SK-N-MC (cell line): ENCODE measurements at regions not wholly inside any gene's neighbourhood (a gene's known extent, or its start where the extent isn't known, plus 50 kb on each side); places are given as distances from the start of the nearest gene placed in this dataset.

Experiments
- EZH2 ChIP-seq: fragments of 200-600 bp; sonication (generic); IDR thresholded peaks from one replicate; pipeline ENCODE4 v1.6.1; 2017; ENCODE audit warnings: antibody characterized with exemption
- POLR2AphosphoS5 ChIP-seq: IDR thresholded peaks from 2 replicates; pipeline ENCODE4 v1.6.1; 2012; ENCODE audit warnings: mild to moderate bottlenecking, low read depth, low read length, borderline replicate concordance

GRCh38 chr1:29454616-29455380, 218.5 kb downstream of the PTPRU start:
- TF ChIP-seq POLR2AphosphoS5 (no peak), EZH2 (no peak)
